NCI-H2227 treated with DMSO at 0.1 percent for 48 hours (cell line): ENCODE measurements at regions not wholly inside any gene's neighbourhood (a gene's known extent, or its start where the extent isn't known, plus 50 kb on each side); places are given as distances from the start of the nearest gene placed in this dataset.
"Not testable (repeated sequence)": the region's sequence is repeated elsewhere in the genome, so short reads cannot be mapped to it uniquely, and the experiment has no call there.

Experiments
- DNase-seq: peaks from one replicate; lab custom pipeline; 2025; lab: John Stamatoyannopoulos, UW

- no peak for DNase-seq
These were observed 109.6 kb upstream of the TOPAZ1 start for GRCh38 chr3:44132061-44132460.

GRCh38 chr3:44132593-44132992 lies 109.1 kb upstream of the TOPAZ1 start:
- DNase-seq: no peak

- no peak for DNase-seq
These were observed 105.3 kb upstream of the TOPAZ1 start for GRCh38 chr3:44136421-44136820.

GRCh38 chr3:44146073-44146472 lies 95.6 kb upstream of the TOPAZ1 start:
- DNase-seq: no peak

GRCh38 chr3:44159696-44160300 lies 81.9 kb upstream of the TOPAZ1 start:
- DNase-seq: no peak

- DNase-seq: no peak
These were observed 80.9 kb upstream of the TOPAZ1 start for GRCh38 chr3:44160818-44161217.

GRCh38 chr3:44171891-44172290 lies 69.8 kb upstream of the TOPAZ1 start:
- DNase-seq: no peak

GRCh38 chr3:44172701-44173100 lies 69.0 kb upstream of the TOPAZ1 start:
- DNase-seq: not testable (repeated sequence)

GRCh38 chr3:44173263-44173662 lies 68.4 kb upstream of the TOPAZ1 start:
- DNase-seq: no peak

GRCh38 chr3:44175070-44175469 lies 66.6 kb upstream of the TOPAZ1 start:
- DNase-seq: no peak

- no peak for DNase-seq
These were observed 62.4 kb upstream of the TOPAZ1 start for GRCh38 chr3:44179246-44179645.

- DNase-seq: no peak
These were observed 57.2 kb upstream of the TOPAZ1 start for GRCh38 chr3:44184319-44184953.

GRCh38 chr3:44185396-44185915 lies 56.2 kb upstream of the TOPAZ1 start:
- DNase-seq: no peak

- no peak for DNase-seq
These were observed 55.5 kb upstream of the TOPAZ1 start for GRCh38 chr3:44186111-44186672.

GRCh38 chr3:44186712-44187111 lies 55.0 kb upstream of the TOPAZ1 start:
- no peak for DNase-seq
